GM21737 (cell line): ENCODE measurements at regions not wholly inside any gene's neighbourhood (a gene's known extent, or its start where the extent isn't known, plus 50 kb on each side); places are given as distances from the start of the nearest gene placed in this dataset.
"Not testable (repeated sequence)": the region's sequence is repeated elsewhere in the genome, so short reads cannot be mapped to it uniquely, and the experiment has no call there.

Source experiments
- ATAC-seq: cut with Tn5 transposase; IDR thresholded peaks from one replicate; pipeline ENCODE4 v1.9.1; 2021; ENCODE audit warnings: mild to moderate bottlenecking, moderate library complexity; ENCODE audit not compliant: unreplicated experiment

GRCh38 chr15:84360902-84361301 lies 125.3 kb downstream of the GOLGA6L4 start:
- not testable (repeated sequence) for ATAC-seq

- ATAC-seq = not testable (repeated sequence)
Measured at GRCh38 chr15:84384421-84384820, 148.8 kb downstream of the GOLGA6L4 start.

GRCh38 chr15:84387086-84387485 lies 151.5 kb downstream of the GOLGA6L4 start:
- ATAC-seq = no peak

- ATAC-seq = not testable (repeated sequence)
Measured at GRCh38 chr15:84388201-84388600, 152.6 kb downstream of the GOLGA6L4 start.

GRCh38 chr15:84388638-84389037 lies 153.1 kb downstream of the GOLGA6L4 start:
- not testable (repeated sequence) for ATAC-seq

- not testable (repeated sequence) for ATAC-seq
Measured at GRCh38 chr15:84390324-84390723, 154.8 kb downstream of the GOLGA6L4 start.

GRCh38 chr15:84391191-84391590 lies 155.6 kb downstream of the GOLGA6L4 start:
- ATAC-seq = no peak

GRCh38 chr15:84392020-84392419 lies 156.4 kb downstream of the GOLGA6L4 start:
- not testable (repeated sequence) for ATAC-seq

- ATAC-seq = not testable (repeated sequence)
Measured at GRCh38 chr15:84393386-84393936, 157.9 kb downstream of the GOLGA6L4 start.

- not testable (repeated sequence) for ATAC-seq
Measured at GRCh38 chr15:84393966-84394365, 158.4 kb downstream of the GOLGA6L4 start.

GRCh38 chr15:84395384-84395783 lies 159.8 kb downstream of the GOLGA6L4 start:
- not testable (repeated sequence) for ATAC-seq

- ATAC-seq = not testable (repeated sequence)
Measured at GRCh38 chr15:84395881-84396280, 160.3 kb downstream of the GOLGA6L4 start.

GRCh38 chr15:84397066-84397465 lies 161.5 kb downstream of the GOLGA6L4 start:
- not testable (repeated sequence) for ATAC-seq

GRCh38 chr15:84398087-84398486 lies 162.5 kb downstream of the GOLGA6L4 start:
- not testable (repeated sequence) for ATAC-seq

GRCh38 chr15:84398763-84399701 lies 163.5 kb downstream of the GOLGA6L4 start:
- ATAC-seq = no peak

- no peak for ATAC-seq
Measured at GRCh38 chr15:84400017-84400740, 164.6 kb downstream of the GOLGA6L4 start.

GRCh38 chr15:84400820-84401219 lies 165.2 kb downstream of the GOLGA6L4 start:
- no peak for ATAC-seq

- not testable (repeated sequence) for ATAC-seq
Measured at GRCh38 chr15:84401461-84401860, 165.9 kb downstream of the GOLGA6L4 start.

GRCh38 chr15:84401891-84402840 lies 166.6 kb downstream of the GOLGA6L4 start:
- not testable (repeated sequence) for ATAC-seq
